NOMO-1 treated with DMSO at 0.1 percent for 48 hours (cell line): ENCODE measurements at regions not wholly inside any gene's neighbourhood (a gene's known extent, or its start where the extent isn't known, plus 50 kb on each side); places are given as distances from the start of the nearest gene placed in this dataset.

Experiments
- DNase-seq: peaks from one replicate; lab custom pipeline; 2025; ENCODE audit not compliant: unreplicated experiment; lab: John Stamatoyannopoulos, UW

DNA sequence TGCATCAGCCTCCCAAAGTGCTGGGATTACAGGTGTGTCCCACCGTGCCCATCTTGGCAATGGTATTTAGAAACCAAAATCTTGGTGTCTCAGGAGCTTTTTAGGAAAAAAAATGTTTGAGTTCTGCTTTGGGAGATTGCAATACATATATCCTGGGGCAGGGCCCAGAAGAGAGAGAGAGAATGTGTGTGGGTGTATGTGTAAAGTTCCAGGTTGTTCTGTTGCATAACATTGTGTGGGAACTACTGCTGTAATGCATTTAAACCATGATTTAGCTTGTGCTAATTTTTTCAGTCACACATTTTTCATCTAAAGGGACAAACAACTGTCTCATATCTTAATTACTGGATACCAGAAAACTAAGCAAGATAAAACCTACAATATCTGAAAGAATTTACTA, 70.8 kb upstream of the NABP1 start:
- DNase-seq: no peak

DNA sequence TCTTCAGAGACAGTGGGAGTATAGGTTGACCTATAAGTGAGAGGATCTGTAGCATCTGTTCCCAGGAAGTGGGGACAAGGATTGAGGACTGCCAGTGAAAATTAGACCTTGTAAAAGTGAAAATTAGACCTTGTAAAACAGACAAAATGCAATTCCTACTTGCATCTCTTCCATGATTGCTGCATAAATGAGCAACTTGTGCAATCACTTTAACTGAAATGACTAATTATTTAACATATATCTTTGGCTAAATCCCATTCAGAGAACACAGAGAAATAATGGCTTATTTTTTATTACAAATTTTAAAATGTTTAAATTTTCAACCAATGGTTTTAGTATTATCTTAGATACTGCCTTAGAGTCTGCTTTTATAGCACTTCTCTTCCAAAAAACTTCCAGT, 67.2 kb upstream of the NABP1 start:
- DNase-seq: no peak

GRCh38 chr2:191611614-191612013, 66.3 kb upstream of the NABP1 start:
- peak; percentile 93 for DNase-seq

DNA sequence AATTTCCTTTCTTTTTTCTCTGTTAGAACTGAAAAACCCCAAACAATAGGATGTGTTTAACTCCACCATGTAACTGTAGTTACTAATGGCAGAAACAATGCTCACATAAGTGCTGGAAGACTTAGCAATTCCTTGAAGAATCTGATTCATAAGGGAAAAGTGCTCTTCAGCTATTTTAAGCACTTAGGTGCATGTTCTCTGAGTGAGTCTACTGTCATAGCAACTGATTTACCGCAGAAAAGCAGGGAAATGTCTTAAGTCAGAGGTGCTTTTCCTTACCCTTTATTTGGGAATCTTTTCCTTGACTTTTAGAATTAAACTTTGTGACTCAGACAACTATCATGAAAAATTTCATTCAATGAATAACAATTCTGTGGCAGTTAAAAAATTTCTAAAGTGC, 65.4 kb upstream of the NABP1 start:
- no peak for DNase-seq

DNA sequence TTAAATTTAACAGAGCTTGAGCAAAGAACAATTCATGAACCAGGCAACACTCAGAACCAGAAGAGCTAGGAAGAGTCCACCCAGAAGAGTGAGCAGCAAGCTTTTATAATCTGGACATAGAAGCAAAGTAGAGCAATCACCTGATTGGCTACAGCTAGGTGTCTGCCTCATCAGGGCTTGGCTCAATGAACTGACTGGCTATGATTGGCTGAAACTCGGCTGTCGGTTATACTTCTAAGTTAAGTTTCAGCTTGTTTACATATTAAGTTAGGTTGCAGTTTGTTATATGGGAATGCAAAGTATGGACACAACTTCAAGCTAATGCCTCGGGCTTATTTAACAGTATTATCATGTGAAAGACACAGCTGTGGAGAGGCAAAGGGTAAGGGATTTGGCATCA, 63.2 kb upstream of the NABP1 start:
- DNase-seq: no peak

GRCh38 chr2:191615596-191615995, 62.3 kb upstream of the NABP1 start:
- DNase-seq: no peak

- DNase-seq: peak; percentile 47
Observed at GRCh38 chr2:191617575-191617974, 60.4 kb upstream of the NABP1 start.

GRCh38 chr2:191618046-191618780, 59.7 kb upstream of the NABP1 start:
- DNase-seq: no peak

GRCh38 chr2:191618786-191619185, 59.1 kb upstream of the NABP1 start:
- no peak for DNase-seq

DNA sequence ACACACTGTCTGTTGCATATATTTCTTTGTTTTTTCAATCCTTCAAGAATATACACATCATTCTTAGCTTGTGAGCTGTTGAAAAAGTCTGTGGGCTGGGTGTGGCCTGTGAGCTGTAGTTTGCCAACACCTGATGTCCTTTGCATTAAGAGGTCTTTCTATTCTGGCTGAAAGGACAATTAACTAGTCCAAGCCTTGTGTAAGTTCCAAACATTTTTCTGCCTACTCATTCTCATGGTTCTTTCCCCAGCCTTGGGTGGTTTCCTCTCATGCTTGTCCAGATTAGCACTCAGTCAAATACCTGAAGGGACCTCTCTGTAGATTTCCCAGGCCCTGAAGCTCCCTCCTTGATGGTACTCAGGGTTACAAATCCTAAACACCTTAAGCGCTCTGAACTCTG, 57.8 kb upstream of the NABP1 start:
- DNase-seq: peak; percentile 23

- peak; percentile 86 for DNase-seq
Observed at GRCh38 chr2:191622374-191623320, 55.3 kb upstream of the NABP1 start.

DNA sequence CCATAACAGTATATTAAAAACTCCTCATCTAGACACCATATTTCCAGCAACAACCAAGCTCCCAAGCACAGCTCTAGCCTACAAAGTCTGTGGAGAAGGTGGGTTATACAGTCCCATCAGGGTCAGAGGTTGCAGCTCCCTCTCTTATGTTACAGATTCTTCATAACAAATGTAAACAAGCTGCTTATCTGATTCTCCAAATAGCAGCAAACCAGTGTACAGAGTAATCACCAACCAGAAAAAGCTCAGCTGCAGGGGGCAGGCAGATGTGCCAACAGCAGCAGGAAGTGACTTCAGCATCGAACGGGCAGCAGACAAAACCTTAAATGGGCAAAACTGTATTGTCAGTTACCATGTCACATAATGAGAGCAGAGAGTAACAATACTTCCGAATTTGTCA, 52.9 kb upstream of the NABP1 start:
- DNase-seq: peak; percentile 81

DNA sequence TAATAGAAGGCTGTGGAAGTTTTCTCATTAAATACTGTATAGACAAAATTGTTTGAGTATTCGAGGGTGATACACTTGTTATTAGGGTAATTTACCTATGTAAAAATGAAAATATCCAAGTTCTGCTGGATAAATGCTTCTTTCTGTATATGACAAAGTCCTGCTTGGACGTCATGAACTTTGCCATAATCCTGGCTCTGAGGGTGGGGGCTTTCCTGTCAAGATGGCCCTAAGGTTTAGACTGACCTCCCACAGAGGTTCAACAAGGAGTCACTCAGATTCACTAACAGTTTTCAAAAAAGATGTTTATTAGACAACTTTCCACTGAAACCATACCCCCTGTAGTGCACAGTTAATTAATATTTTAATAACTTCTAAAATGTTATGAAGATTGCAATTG, 52.5 kb upstream of the NABP1 start:
- DNase-seq: no peak

GRCh38 chr2:191626497-191627151, 51.3 kb upstream of the NABP1 start:
- no peak for DNase-seq

DNA sequence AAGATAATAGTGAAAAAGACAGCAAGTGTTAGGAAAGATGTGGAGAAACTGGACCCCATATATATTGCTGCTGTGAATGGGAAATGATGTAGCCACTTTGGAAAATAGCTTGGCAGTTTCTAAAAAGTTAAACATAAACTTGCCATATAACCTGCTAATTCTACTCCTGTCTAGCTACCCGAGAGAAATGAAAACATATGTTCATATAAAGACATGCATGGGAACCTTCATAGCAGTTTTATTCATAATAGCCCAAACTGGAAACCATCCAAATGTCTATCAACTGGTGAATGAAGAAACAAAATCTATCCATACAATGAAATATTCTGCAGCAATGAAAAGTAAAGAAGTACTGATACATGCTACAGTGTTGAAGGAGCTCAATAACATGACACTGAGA, 50.4 kb upstream of the NABP1 start:
- DNase-seq: no peak
